ENCODE measurements at regions not wholly inside any gene's neighbourhood (a gene's known extent, or its start where the extent isn't known, plus 50 kb on each side); places are given as distances from the start of the nearest gene placed in this dataset.

DNA sequence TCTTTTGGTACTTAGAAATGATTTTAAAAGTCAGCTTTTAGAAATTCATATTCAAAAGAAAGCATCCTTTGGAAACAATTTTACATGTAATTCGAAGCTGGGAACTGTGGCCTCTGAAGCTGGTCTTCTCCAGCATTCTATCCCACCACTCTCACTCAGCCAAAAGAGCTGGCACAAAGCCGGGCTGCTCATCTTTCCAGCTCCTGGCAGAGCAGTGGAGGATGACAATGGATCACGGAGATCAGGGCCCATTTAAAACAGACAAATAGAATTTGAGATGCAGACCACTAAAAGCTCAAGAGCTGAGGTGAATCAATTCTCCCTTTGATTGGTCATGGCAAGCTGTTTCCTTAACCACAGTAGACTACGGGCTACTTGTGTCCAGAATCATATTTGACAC, 60.6 kb downstream of the OTOR start:
- Histone ChIP-seq H3K4me2 (ENCODE audit: low read length) (no peak overlapping the region), H3K27me3 (ENCODE audit: insufficient read depth, low read length) (no peaks in the 10 kb centered on the region), H4K20me1 (ENCODE audit: insufficient read depth, low read length) (no peaks in the 10 kb centered on the region), H3K27ac (ENCODE audit: low read depth, low read length) (no peak overlapping the region), H3K4me3 (ENCODE audit: insufficient read depth, low read depth, low read length) (no peak overlapping the region), H3K9ac (ENCODE audit: low read length) (no peak overlapping the region), H3K36me3 (ENCODE audit: insufficient read depth, low read length) (no peaks in the 10 kb centered on the region), H3K79me2 (ENCODE audit: insufficient read depth, low read length) (no peaks in the 10 kb centered on the region), H3K9me3 (ENCODE audit: insufficient read depth, low read depth, low read length) (no peaks in the 10 kb centered on the region), H2AFZ (ENCODE audit: low read depth, low read length) (no peak overlapping the region), H3K4me1 (ENCODE audit: insufficient read depth, low read length) (no peaks in the 10 kb centered on the region)
- no peak for FAIRE-seq
- DNase-seq (ENCODE audit: low read depth), result no peak
- Mint-ChIP-seq H3K36me3 (ENCODE audit: low read depth, unreplicated experiment) (peaks cover 1% of the 10 kb centered on the region), H3K4me1 (ENCODE audit: low read depth, unreplicated experiment) (peaks cover 24% of the 10 kb centered on the region), H3K27ac (ENCODE audit: unreplicated experiment) (no peak overlapping the region), H3K27me3 (ENCODE audit: low read depth, unreplicated experiment) (peaks cover 3% of the 10 kb centered on the region), H3K4me3 (ENCODE audit: unreplicated experiment) (no peak overlapping the region), H3K9me3 (ENCODE audit: unreplicated experiment) (peaks cover 7% of the 10 kb centered on the region)
- no peak for TF ChIP-seq EZH2 (IDR thresholded peaks at IDR 0.05; ENCODE audit: insufficient read depth, low read length)
- TF ChIP-seq, protein P1, sequence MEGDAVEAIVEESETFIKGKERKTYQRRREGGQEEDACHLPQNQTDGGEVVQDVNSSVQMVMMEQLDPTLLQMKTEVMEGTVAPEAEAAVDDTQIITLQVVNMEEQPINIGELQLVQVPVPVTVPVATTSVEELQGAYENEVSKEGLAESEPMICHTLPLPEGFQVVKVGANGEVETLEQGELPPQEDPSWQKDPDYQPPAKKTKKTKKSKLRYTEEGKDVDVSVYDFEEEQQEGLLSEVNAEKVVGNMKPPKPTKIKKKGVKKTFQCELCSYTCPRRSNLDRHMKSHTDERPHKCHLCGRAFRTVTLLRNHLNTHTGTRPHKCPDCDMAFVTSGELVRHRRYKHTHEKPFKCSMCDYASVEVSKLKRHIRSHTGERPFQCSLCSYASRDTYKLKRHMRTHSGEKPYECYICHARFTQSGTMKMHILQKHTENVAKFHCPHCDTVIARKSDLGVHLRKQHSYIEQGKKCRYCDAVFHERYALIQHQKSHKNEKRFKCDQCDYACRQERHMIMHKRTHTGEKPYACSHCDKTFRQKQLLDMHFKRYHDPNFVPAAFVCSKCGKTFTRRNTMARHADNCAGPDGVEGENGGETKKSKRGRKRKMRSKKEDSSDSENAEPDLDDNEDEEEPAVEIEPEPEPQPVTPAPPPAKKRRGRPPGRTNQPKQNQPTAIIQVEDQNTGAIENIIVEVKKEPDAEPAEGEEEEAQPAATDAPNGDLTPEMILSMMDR (IDR thresholded peaks at IDR 0.05; ENCODE audit: insufficient read depth, low read depth, low read length), result no peak

DNA sequence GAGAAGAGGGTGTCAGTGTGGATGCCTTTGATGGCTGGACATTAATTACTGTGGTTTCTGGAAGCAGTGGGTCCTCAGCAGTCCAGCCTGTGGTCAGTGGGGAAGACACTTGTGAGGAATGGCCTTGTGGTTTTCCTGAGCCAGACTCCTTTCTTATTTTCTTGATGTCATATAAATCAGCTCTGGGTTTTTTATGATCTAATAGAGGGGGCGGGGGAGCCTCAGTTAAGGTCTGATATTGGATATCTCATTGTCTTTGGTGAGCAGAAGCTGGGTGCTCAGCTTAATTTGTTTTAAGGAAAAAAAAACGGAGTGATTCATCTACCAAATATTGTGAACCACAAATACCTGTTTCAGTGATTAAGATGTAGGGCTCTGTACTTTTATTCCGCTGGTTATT, 62.1 kb downstream of the OTOR start:
- Histone ChIP-seq H4K20me1 (ENCODE audit: insufficient read depth, low read length) (no peaks in the 10 kb centered on the region), H3K79me2 (ENCODE audit: insufficient read depth, low read length) (no peaks in the 10 kb centered on the region), H3K9ac (ENCODE audit: low read length) (no peak overlapping the region), H3K27ac (ENCODE audit: low read depth, low read length) (no peak overlapping the region), H3K27me3 (ENCODE audit: insufficient read depth, low read length) (no peaks in the 10 kb centered on the region), H3K36me3 (ENCODE audit: insufficient read depth, low read length) (no peaks in the 10 kb centered on the region), H2AFZ (ENCODE audit: low read depth, low read length) (no peak overlapping the region), H3K4me1 (ENCODE audit: insufficient read depth, low read length) (no peaks in the 10 kb centered on the region), H3K4me3 (ENCODE audit: insufficient read depth, low read depth, low read length) (no peak overlapping the region), H3K4me2 (ENCODE audit: low read length) (no peak overlapping the region), H3K9me3 (ENCODE audit: insufficient read depth, low read depth, low read length) (no peaks in the 10 kb centered on the region)
- DNase-seq (ENCODE audit: low read depth) (peak; percentile 78), FAIRE-seq (no peak)
- TF ChIP-seq EZH2 (IDR thresholded peaks at IDR 0.05; ENCODE audit: insufficient read depth, low read length), result no peak
- TF ChIP-seq, protein P1 (IDR thresholded peaks at IDR 0.05; ENCODE audit: insufficient read depth, low read depth, low read length), result no peak
- peak overlapping the region; percentile 81 for H3K27ac Mint-ChIP-seq (ENCODE audit: unreplicated experiment)
- H3K4me1 Mint-ChIP-seq (ENCODE audit: low read depth, unreplicated experiment), result peaks cover 24% of the 10 kb centered on the region
- H3K27me3 Mint-ChIP-seq (ENCODE audit: low read depth, unreplicated experiment), result peaks cover 2% of the 10 kb centered on the region
- peaks cover 1% of the 10 kb centered on the region for H3K36me3 Mint-ChIP-seq (ENCODE audit: low read depth, unreplicated experiment)
- peaks cover 7% of the 10 kb centered on the region for H3K9me3 Mint-ChIP-seq (ENCODE audit: unreplicated experiment)
- no peak overlapping the region for H3K4me3 Mint-ChIP-seq (ENCODE audit: unreplicated experiment)

DNA sequence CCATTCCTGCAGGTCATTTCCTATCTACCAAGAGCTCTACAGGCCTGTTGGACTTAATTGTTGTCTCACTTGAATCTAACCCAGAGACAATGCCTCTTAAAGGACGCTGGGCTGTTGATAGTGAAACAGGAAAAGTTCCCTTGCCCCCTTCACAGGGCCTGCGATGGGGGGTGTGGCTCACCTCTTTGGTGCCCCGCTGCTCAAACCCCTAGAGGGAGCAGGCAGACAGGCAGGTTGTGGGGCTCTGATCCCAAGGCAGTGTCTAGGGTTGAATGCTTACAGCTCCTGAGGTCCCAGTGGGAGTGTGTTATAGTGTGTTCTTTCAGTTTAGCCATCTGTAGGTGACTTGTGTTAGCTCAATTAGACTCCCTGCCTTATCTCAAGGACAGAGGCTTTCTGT, 68.0 kb downstream of the OTOR start:
- Mint-ChIP-seq H3K36me3 (ENCODE audit: low read depth, unreplicated experiment) (no peaks in the 10 kb centered on the region), H3K4me1 (ENCODE audit: low read depth, unreplicated experiment) (no peaks in the 10 kb centered on the region), H3K4me3 (ENCODE audit: unreplicated experiment) (no peak overlapping the region), H3K9me3 (ENCODE audit: unreplicated experiment) (no peaks in the 10 kb centered on the region), H3K27me3 (ENCODE audit: low read depth, unreplicated experiment) (peaks cover 11% of the 10 kb centered on the region), H3K27ac (ENCODE audit: unreplicated experiment) (no peak overlapping the region)
- Histone ChIP-seq H3K4me3 (ENCODE audit: insufficient read depth, low read depth, low read length) (no peak overlapping the region), H3K9me3 (ENCODE audit: insufficient read depth, low read depth, low read length) (no peaks in the 10 kb centered on the region), H3K4me1 (ENCODE audit: insufficient read depth, low read length) (no peaks in the 10 kb centered on the region), H3K27ac (ENCODE audit: low read depth, low read length) (no peak overlapping the region), H3K9ac (ENCODE audit: low read length) (no peak overlapping the region), H3K4me2 (ENCODE audit: low read length) (no peak overlapping the region), H3K79me2 (ENCODE audit: insufficient read depth, low read length) (no peaks in the 10 kb centered on the region), H3K27me3 (ENCODE audit: insufficient read depth, low read length) (no peaks in the 10 kb centered on the region), H2AFZ (ENCODE audit: low read depth, low read length) (no peak overlapping the region), H3K36me3 (ENCODE audit: insufficient read depth, low read length) (no peaks in the 10 kb centered on the region), H4K20me1 (ENCODE audit: insufficient read depth, low read length) (no peaks in the 10 kb centered on the region)
- TF ChIP-seq EZH2 (IDR thresholded peaks at IDR 0.05; ENCODE audit: insufficient read depth, low read length), result no peak
- TF ChIP-seq, protein P1 (IDR thresholded peaks at IDR 0.05; ENCODE audit: insufficient read depth, low read depth, low read length), result no peak
- DNase-seq (ENCODE audit: low read depth), result no peak
- no peak for FAIRE-seq
